HG03354 (cell line): ENCODE measurements at regions not wholly inside any gene's neighbourhood (a gene's known extent, or its start where the extent isn't known, plus 50 kb on each side); places are given as distances from the start of the nearest gene placed in this dataset.

Experiments
- ATAC-seq: cut with Tn5 transposase; IDR thresholded peaks from one replicate; pipeline ENCODE4 v1.9.1; 2021; ENCODE audit warnings: mild to moderate bottlenecking; ENCODE audit not compliant: unreplicated experiment, poor library complexity, severe bottlenecking

- ATAC-seq: no peak
These were observed 752.0 kb downstream of the QKI start for GRCh38 chr6:164166515-164166914.

GRCh38 chr6:164164876-164165275 lies 750.4 kb downstream of the QKI start:
- no peak for ATAC-seq

- ATAC-seq: no peak
These were observed 748.7 kb downstream of the QKI start for GRCh38 chr6:164163239-164163638.

- no peak for ATAC-seq
These were observed 744.5 kb downstream of the QKI start for GRCh38 chr6:164159061-164159460.

GRCh38 chr6:164154588-164154987 lies 740.1 kb downstream of the QKI start:
- no peak for ATAC-seq

GRCh38 chr6:164152611-164153010 lies 738.1 kb downstream of the QKI start:
- no peak for ATAC-seq

- no peak for ATAC-seq
These were observed 736.9 kb downstream of the QKI start for GRCh38 chr6:164151161-164152120.

- no peak for ATAC-seq
These were observed 735.7 kb downstream of the QKI start for GRCh38 chr6:164150232-164150631.

- no peak for ATAC-seq
These were observed 734.3 kb downstream of the QKI start for GRCh38 chr6:164148788-164149187.

GRCh38 chr6:164144316-164144715 lies 729.8 kb downstream of the QKI start:
- ATAC-seq: no peak

- ATAC-seq: no peak
These were observed 727.8 kb downstream of the QKI start for GRCh38 chr6:164142322-164142721.

GRCh38 chr6:164135511-164136132 lies 721.1 kb downstream of the QKI start:
- no peak for ATAC-seq

- ATAC-seq: no peak
These were observed 718.6 kb downstream of the QKI start for GRCh38 chr6:164133095-164133494.

- no peak for ATAC-seq
These were observed 716.1 kb downstream of the QKI start for GRCh38 chr6:164130585-164130984.

GRCh38 chr6:164130151-164130550 lies 715.6 kb downstream of the QKI start:
- no peak for ATAC-seq

- ATAC-seq: no peak
These were observed 714.7 kb downstream of the QKI start for GRCh38 chr6:164129218-164129617.

GRCh38 chr6:164128101-164128500 lies 713.6 kb downstream of the QKI start:
- ATAC-seq: no peak

GRCh38 chr6:164124986-164125385 lies 710.5 kb downstream of the QKI start:
- ATAC-seq: no peak

- ATAC-seq: no peak
These were observed 710.0 kb downstream of the QKI start for GRCh38 chr6:164124473-164124872.

- ATAC-seq: no peak
These were observed 707.6 kb downstream of the QKI start for GRCh38 chr6:164122109-164122508.

- ATAC-seq: no peak
These were observed 707.0 kb downstream of the QKI start for GRCh38 chr6:164121527-164121926.
